Lung (tissue), 11 donors: ENCODE measurements at regions not wholly inside any gene's neighbourhood (a gene's known extent, or its start where the extent isn't known, plus 50 kb on each side); places are given as distances from the start of the nearest gene placed in this dataset.
"Not testable (repeated sequence)": the region's sequence is repeated elsewhere in the genome, so short reads cannot be mapped to it uniquely, and the experiment has no call there.

ENCODE experiments used
- ATAC-seq: fragments of 200-7000 bp; cut with Tn5 transposase; one replicate; pipeline ENCODE4 v1.9.1; 2020; ENCODE audit warnings: moderate number of reproducible peaks; ENCODE audit not compliant: insufficient read depth, low FRiP score
- DNase-seq, 3 donors: peaks; one replicate each; pipeline ENCODE4 v3.0.0-alpha.2; 2013 to 2017
- H3K27ac ChIP-seq, 2 donors: one replicate each; pipeline ENCODE4 v1.5.1; 2013; ENCODE audit warnings: mild to moderate bottlenecking in 2 of 2, moderate library complexity in 2 of 2, control low read depth in 1 of 2, inconsistent platforms in 1 of 2, low read depth in 1 of 2, low read length in 1 of 2
- H3K27me3 ChIP-seq, 3 donors: one replicate each; pipeline ENCODE4 v1.5.1; 2013; ENCODE audit warnings: low read length in 2 of 3; ENCODE audit not compliant: control insufficient read depth in 3 of 3, insufficient read depth in 3 of 3
- H3K36me3 ChIP-seq, 4 donors: one replicate each; pipeline ENCODE4 v1.5.1; 2013; ENCODE audit warnings: low read length in 4 of 4, mild to moderate bottlenecking in 1 of 4, moderate library complexity in 1 of 4; ENCODE audit not compliant: control insufficient read depth in 4 of 4, insufficient read depth in 4 of 4
- H3K4me1 ChIP-seq, 5 donors: one replicate each; pipeline ENCODE4 v1.5.1; 2013; ENCODE audit warnings: low read length in 5 of 5, mild to moderate bottlenecking in 2 of 5, moderate library complexity in 1 of 5; ENCODE audit not compliant: control insufficient read depth in 5 of 5, insufficient read depth in 5 of 5
- H3K4me3 ChIP-seq: one replicate; pipeline ENCODE4 v1.5.1; 2013; ENCODE audit warnings: mild to moderate bottlenecking, control low read depth, moderate library complexity
- H3K9ac ChIP-seq, 2 donors: one replicate each; pipeline ENCODE4 v1.5.1; 2013; ENCODE audit warnings: low read length in 2 of 2, control low read depth in 1 of 2; ENCODE audit not compliant: insufficient read depth in 1 of 2
- H3K9me3 ChIP-seq, 4 donors: one replicate each; pipeline ENCODE4 v1.5.1; 2013; ENCODE audit warnings: low read length in 3 of 4, mild to moderate bottlenecking in 1 of 4, moderate library complexity in 1 of 4; ENCODE audit not compliant: control insufficient read depth in 4 of 4, insufficient read depth in 3 of 4
- CTCF ChIP-seq: IDR thresholded peaks from 2 replicates; pipeline ENCODE4 v1.5.1; 2012; ENCODE audit warnings: mild to moderate bottlenecking; ENCODE audit errors: control extremely low read depth, extremely low read depth
- WGBS, 2 donors: extraction: QIAGEN DNeasy Blood & Tissue Kit; methylation state at CpG; one replicate each; pipeline ENCODE4 v1.1.7; 2013; 5-methylcytosine and 5-hydroxymethylcytosine counted together
- donor health status: control.
- donor health status: control.
- donor health status: Bipolar disorder and iron deficiency.
- donor health status: healthy.
- donor health status: DM: yes; HTN: yes; CAD: no.

GRCh38 chr19:28632371-28633080 is 580.4 kb downstream of the UQCRFS1 start:
- no peak for ATAC-seq
- Histone ChIP-seq H3K27me3 (no peaks in the 10 kb centered on the region), H3K9me3 (peaks cover 0 to 5% (median 1%) of the 10 kb centered on the region in 4 donors), H3K9ac (no peak overlapping the region), H3K36me3 (no peaks in the 10 kb centered on the region), H3K27ac (no peak overlapping the region), H3K4me3 (no peak overlapping the region), H3K4me1 (no peaks in the 10 kb centered on the region)
- TF ChIP-seq CTCF: no peak
- WGBS, 2 donors: 75 to 78% methylated on average over 7 of the region's 7 CpGs
- no peak for DNase-seq

GRCh38 chr19:28631961-28632360 is 581.0 kb downstream of the UQCRFS1 start:
- H3K9me3 ChIP-seq: peaks cover 0 to 5% (median 1%) of the 10 kb centered on the region in 4 donors
- 83 to 85% methylated on average over 6 of the region's 6 CpGs for WGBS, 2 donors
- ATAC-seq (no peak), DNase-seq (no peak)
- no peak for TF ChIP-seq CTCF
- no peak overlapping the region for H3K9ac ChIP-seq
- no peaks in the 10 kb centered on the region for H3K27me3 ChIP-seq
- H3K27ac ChIP-seq: no peak overlapping the region
- H3K36me3 ChIP-seq: no peaks in the 10 kb centered on the region
- no peak overlapping the region for H3K4me3 ChIP-seq
- no peaks in the 10 kb centered on the region for H3K4me1 ChIP-seq

GRCh38 chr19:28627669-28628068 is 585.3 kb downstream of the UQCRFS1 start:
- Histone ChIP-seq H3K27ac (no peak overlapping the region), H3K36me3 (no peaks in the 10 kb centered on the region), H3K4me1 (no peaks in the 10 kb centered on the region), H3K9me3 (no peaks in the 10 kb centered on the region), H3K9ac (no peak overlapping the region), H3K27me3 (no peaks in the 10 kb centered on the region), H3K4me3 (no peak overlapping the region)
- no peak for ATAC-seq
- TF ChIP-seq CTCF: no peak
- DNase-seq: no peak
- 89 to 93% methylated on average over 1 of the region's 1 CpG for WGBS, 2 donors

GRCh38 chr19:28626407-28626806 is 586.5 kb downstream of the UQCRFS1 start:
- H3K9ac ChIP-seq, H3K9me3 ChIP-seq, DNase-seq, H3K27ac ChIP-seq, H3K4me1 ChIP-seq, H3K36me3 ChIP-seq, ATAC-seq, H3K4me3 ChIP-seq, H3K27me3 ChIP-seq: not testable (repeated sequence)
- 89 to 90% methylated on average over 2 of the region's 2 CpGs for WGBS, 2 donors
